HL-60 (cell line): ENCODE measurements at regions not wholly inside any gene's neighbourhood (a gene's known extent, or its start where the extent isn't known, plus 50 kb on each side); places are given as distances from the start of the nearest gene placed in this dataset.

Source experiments
- DNase-seq, 2 experiments: peaks; one replicate each; pipeline ENCODE4 v3.0.0-alpha.2; 2010 to 2020; ENCODE audit warnings: low read depth in 1 of 2, low spot score in 1 of 2
- H3K27ac ChIP-seq: fragments of 250-450 bp; sonication (Bioruptor Pico); replicated peaks from 2 replicates; pipeline ENCODE4 v1.5.1; 2020; ENCODE audit warnings: mild to moderate bottlenecking, moderate library complexity
- H3K27me3 ChIP-seq: fragments of 250-450 bp; sonication (Bioruptor Pico); 2 replicates; pipeline ENCODE4 v1.5.1; 2021; ENCODE audit warnings: mild to moderate bottlenecking, moderate library complexity; ENCODE audit not compliant: insufficient read depth, poor library complexity, severe bottlenecking
- H3K4me3 ChIP-seq: replicated peaks from 2 replicates; pipeline ENCODE4 v1.5.1; 2011; ENCODE audit warnings: mild to moderate bottlenecking, control low read depth, low read length; ENCODE audit not compliant: insufficient read depth
- GABPA ChIP-seq: IDR thresholded peaks from 2 replicates; pipeline ENCODE4 v1.6.1; 2012; ENCODE audit warnings: low read depth
- POLR2AphosphoS5 ChIP-seq: IDR thresholded peaks from 2 replicates; pipeline ENCODE4 v1.6.1; 2012; ENCODE audit warnings: low read depth
- REST ChIP-seq: IDR thresholded peaks from 2 replicates; pipeline ENCODE4 v1.6.1; 2012; ENCODE audit warnings: low read depth; ENCODE audit not compliant: insufficient replicate concordance
- SPI1 ChIP-seq: IDR thresholded peaks from 2 replicates; pipeline ENCODE4 v1.6.1; 2012; ENCODE audit warnings: low read depth, mild to moderate bottlenecking, borderline replicate concordance
- TF ChIP-seq, protein P1 (sequence below): IDR thresholded peaks from one replicate; pipeline ENCODE4 v1.5.1; 2011; ENCODE audit warnings: low read length, control low read depth, inconsistent platforms; ENCODE audit not compliant: insufficient read depth

GRCh38 chr1:208778417-208778816 is 534.2 kb upstream of the PLXNA2 start:
- no peak for DNase-seq
- Histone ChIP-seq H3K27ac (no peak overlapping the region), H3K27me3 (no peaks in the 10 kb centered on the region), H3K4me3 (no peak overlapping the region)
- TF ChIP-seq POLR2AphosphoS5 (no peak), GABPA (no peak), REST (no peak), SPI1 (no peak)
- TF ChIP-seq, protein P1, sequence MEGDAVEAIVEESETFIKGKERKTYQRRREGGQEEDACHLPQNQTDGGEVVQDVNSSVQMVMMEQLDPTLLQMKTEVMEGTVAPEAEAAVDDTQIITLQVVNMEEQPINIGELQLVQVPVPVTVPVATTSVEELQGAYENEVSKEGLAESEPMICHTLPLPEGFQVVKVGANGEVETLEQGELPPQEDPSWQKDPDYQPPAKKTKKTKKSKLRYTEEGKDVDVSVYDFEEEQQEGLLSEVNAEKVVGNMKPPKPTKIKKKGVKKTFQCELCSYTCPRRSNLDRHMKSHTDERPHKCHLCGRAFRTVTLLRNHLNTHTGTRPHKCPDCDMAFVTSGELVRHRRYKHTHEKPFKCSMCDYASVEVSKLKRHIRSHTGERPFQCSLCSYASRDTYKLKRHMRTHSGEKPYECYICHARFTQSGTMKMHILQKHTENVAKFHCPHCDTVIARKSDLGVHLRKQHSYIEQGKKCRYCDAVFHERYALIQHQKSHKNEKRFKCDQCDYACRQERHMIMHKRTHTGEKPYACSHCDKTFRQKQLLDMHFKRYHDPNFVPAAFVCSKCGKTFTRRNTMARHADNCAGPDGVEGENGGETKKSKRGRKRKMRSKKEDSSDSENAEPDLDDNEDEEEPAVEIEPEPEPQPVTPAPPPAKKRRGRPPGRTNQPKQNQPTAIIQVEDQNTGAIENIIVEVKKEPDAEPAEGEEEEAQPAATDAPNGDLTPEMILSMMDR, result no peak

GRCh38 chr1:208781391-208782045 is 537.3 kb upstream of the PLXNA2 start:
- Histone ChIP-seq H3K27me3 (no peaks in the 10 kb centered on the region), H3K4me3 (no peak overlapping the region), H3K27ac (no peak overlapping the region)
- DNase-seq, result no peak
- TF ChIP-seq REST (no peak), GABPA (no peak), POLR2AphosphoS5 (no peak), SPI1 (no peak)
- TF ChIP-seq, protein P1, result no peak

DNA sequence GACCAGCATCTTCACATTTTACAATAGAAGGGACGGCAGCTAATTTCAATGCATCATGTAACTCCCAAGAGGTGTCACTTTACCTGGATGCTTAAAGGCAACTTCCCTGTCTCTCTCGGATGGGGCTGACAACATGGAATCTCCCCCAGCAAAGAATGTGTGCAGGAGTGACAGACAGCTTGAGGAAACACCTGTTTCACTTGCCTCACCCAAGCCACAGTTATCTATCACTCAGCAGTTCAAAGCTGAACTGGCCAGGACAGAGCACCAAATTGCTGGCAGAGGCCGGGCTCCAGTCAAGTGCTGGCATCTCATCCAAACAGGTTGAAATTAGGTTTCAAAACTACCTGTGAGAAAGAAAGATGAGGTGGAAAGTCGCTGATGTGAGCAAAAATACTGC is 538.0 kb upstream of the PLXNA2 start:
- Histone ChIP-seq H3K27me3 (no peaks in the 10 kb centered on the region), H3K27ac (no peak overlapping the region), H3K4me3 (no peak overlapping the region)
- DNase-seq, result no peak
- TF ChIP-seq GABPA (no peak), POLR2AphosphoS5 (no peak), REST (no peak), SPI1 (no peak)
- TF ChIP-seq, protein P1, result no peak
